HG03565 (cell line): ENCODE measurements at regions not wholly inside any gene's neighbourhood (a gene's known extent, or its start where the extent isn't known, plus 50 kb on each side); places are given as distances from the start of the nearest gene placed in this dataset.
"Not testable (repeated sequence)": the region's sequence is repeated elsewhere in the genome, so short reads cannot be mapped to it uniquely, and the experiment has no call there.

Experiments used
- ATAC-seq: cut with Tn5 transposase; IDR thresholded peaks from one replicate; pipeline ENCODE4 v1.9.1; 2021; ENCODE audit warnings: mild to moderate bottlenecking, moderate library complexity; ENCODE audit not compliant: unreplicated experiment

- no peak for ATAC-seq
These were observed 59.2 kb downstream of the EMX2 start for GRCh38 chr10:117601716-117602115.

GRCh38 chr10:117603081-117603480 lies 60.5 kb downstream of the EMX2 start:
- ATAC-seq, result no peak

- ATAC-seq, result no peak
These were observed 61.2 kb downstream of the EMX2 start for GRCh38 chr10:117603726-117604125.

- no peak for ATAC-seq
These were observed 66.7 kb downstream of the EMX2 start for GRCh38 chr10:117609095-117609795.

- ATAC-seq, result no peak
These were observed 67.2 kb downstream of the EMX2 start for GRCh38 chr10:117609796-117610170.

- ATAC-seq, result no peak
These were observed 67.8 kb downstream of the EMX2 start for GRCh38 chr10:117610321-117610720.

- ATAC-seq, result no peak
These were observed 69.6 kb downstream of the EMX2 start for GRCh38 chr10:117612113-117612512.

- no peak for ATAC-seq
These were observed 73.1 kb downstream of the EMX2 start for GRCh38 chr10:117615649-117616048.

GRCh38 chr10:117616179-117616578 lies 73.6 kb downstream of the EMX2 start:
- ATAC-seq, result peak; percentile 75

GRCh38 chr10:117617086-117617485 lies 74.5 kb downstream of the EMX2 start:
- ATAC-seq, result no peak

GRCh38 chr10:117617659-117618058 lies 75.1 kb downstream of the EMX2 start:
- ATAC-seq, result no peak

GRCh38 chr10:117619223-117619622 lies 76.7 kb downstream of the EMX2 start:
- ATAC-seq, result no peak

- no peak for ATAC-seq
These were observed 77.3 kb downstream of the EMX2 start for GRCh38 chr10:117619707-117620405.

GRCh38 chr10:117621196-117621595 lies 78.7 kb downstream of the EMX2 start:
- no peak for ATAC-seq

- no peak for ATAC-seq
These were observed 79.4 kb downstream of the EMX2 start for GRCh38 chr10:117621795-117622420.

- ATAC-seq, result no peak
These were observed 80.1 kb downstream of the EMX2 start for GRCh38 chr10:117622471-117623184.

GRCh38 chr10:117626228-117626627 lies 83.7 kb downstream of the EMX2 start:
- no peak for ATAC-seq

- no peak for ATAC-seq
These were observed 85.0 kb downstream of the EMX2 start for GRCh38 chr10:117627561-117627960.

- ATAC-seq, result not testable (repeated sequence)
These were observed 87.2 kb downstream of the EMX2 start for GRCh38 chr10:117629717-117630116.

GRCh38 chr10:117631276-117632145 lies 89.0 kb downstream of the EMX2 start:
- no peak for ATAC-seq

- no peak for ATAC-seq
These were observed 89.9 kb downstream of the EMX2 start for GRCh38 chr10:117632406-117632805.
